Breast epithelium (tissue), 4 donors: ENCODE measurements at regions not wholly inside any gene's neighbourhood (a gene's known extent, or its start where the extent isn't known, plus 50 kb on each side); places are given as distances from the start of the nearest gene placed in this dataset.

ENCODE experiments used
- DNase-seq, 2 donors: peaks; one replicate each; pipeline ENCODE4 v3.0.0-alpha.2; 2019; ENCODE audit warnings: low spot score in 2 of 2
- H3K27ac ChIP-seq, 2 donors: fragments of 200-600 bp; sonication (generic) in 1 of 2; one replicate each; pipeline ENCODE4 v1.5.1; 2016 to 2019; ENCODE audit warnings: mild to moderate bottlenecking in 1 of 2
- H3K27me3 ChIP-seq, 2 donors: fragments of 200-600 bp; sonication (generic) in 1 of 2; one replicate each; pipeline versions ENCODE4 v1.5.1 to v1.6.0; 2017 to 2019; ENCODE audit warnings: control low read depth in 1 of 2, mild to moderate bottlenecking in 1 of 2
- H3K36me3 ChIP-seq: fragments of 200-600 bp; one replicate; pipeline ENCODE4 v1.5.1; 2019
- H3K4me1 ChIP-seq, 2 donors: fragments of 200-600 bp; sonication (generic); one replicate each; pipeline ENCODE4 v1.5.1; 2016 to 2019; ENCODE audit warnings: control low read depth in 1 of 2
- H3K4me3 ChIP-seq, 3 donors: fragments of 200-600 bp; sonication (generic); 1 replicate in 2 of 3; 2 replicates in 1 of 3; pipeline ENCODE4 v1.5.1; 2016 to 2019; ENCODE audit warnings: mild to moderate bottlenecking in 3 of 3, moderate library complexity in 2 of 3
- H3K9me3 ChIP-seq, 2 donors: fragments of 200-600 bp; sonication (generic) in 1 of 2; one replicate each; pipeline ENCODE4 v1.5.1; 2016 to 2019; ENCODE audit warnings: control low read depth in 1 of 2
- CTCF ChIP-seq, 3 donors: fragments of 450-650 bp; IDR thresholded peaks; one replicate each; pipeline ENCODE4 v1.5.1; 2016 to 2017; ENCODE audit warnings: antibody characterized with exemption in 3 of 3, mild to moderate bottlenecking in 3 of 3, moderate library complexity in 3 of 3
- POLR2A ChIP-seq: fragments of 450-650 bp; IDR thresholded peaks from one replicate; pipeline ENCODE4 v1.6.1; 2016; ENCODE audit warnings: antibody characterized with exemption, mild to moderate bottlenecking, moderate library complexity
- POLR2AphosphoS5 ChIP-seq, 3 donors: sonication (generic); formaldehyde crosslinking; IDR thresholded peaks; one replicate each; pipeline ENCODE4 v1.6.1; 2017; ENCODE audit warnings: antibody characterized with exemption in 3 of 3
- intact Hi-C: fragments of 100-400 bp; cut with DNase I; formaldehyde crosslinking; loops from one replicate; pipeline ENCODE4 v1.15.1; 2023; ENCODE audit warnings: low total_unique reads

GRCh38 chr3:25894101-25894500 is 104.2 kb downstream of the OXSM start:
- intact Hi-C loops = no loop called here
- H3K27ac ChIP-seq = no peak overlapping the region
- DNase-seq = no peak
- H3K27me3 ChIP-seq = no peaks in the 10 kb centered on the region
- H3K9me3 ChIP-seq = no peaks in the 10 kb centered on the region
- TF ChIP-seq POLR2AphosphoS5 (IDR thresholded peaks at IDR 0.05) (no peak), CTCF (IDR thresholded peaks at IDR 0.05) (no peak), POLR2A (no peak)
- no peaks in the 10 kb centered on the region for H3K4me1 ChIP-seq
- H3K36me3 ChIP-seq = no peaks in the 10 kb centered on the region
- H3K4me3 ChIP-seq = no peak overlapping the region

GRCh38 chr3:25895031-25895430 is 105.1 kb downstream of the OXSM start:
- Histone ChIP-seq H3K36me3 (no peaks in the 10 kb centered on the region), H3K4me3 (no peak overlapping the region), H3K4me1 (no peaks in the 10 kb centered on the region), H3K9me3 (no peaks in the 10 kb centered on the region), H3K27me3 (no peaks in the 10 kb centered on the region), H3K27ac (no peak overlapping the region)
- intact Hi-C loops = no loop called here
- TF ChIP-seq POLR2A (no peak), CTCF (IDR thresholded peaks at IDR 0.05) (no peak), POLR2AphosphoS5 (IDR thresholded peaks at IDR 0.05) (no peak)
- DNase-seq = no peak

- Histone ChIP-seq H3K36me3 (no peaks in the 10 kb centered on the region), H3K4me3 (no peak overlapping the region), H3K27ac (no peak overlapping the region), H3K27me3 (no peaks in the 10 kb centered on the region), H3K9me3 (no peaks in the 10 kb centered on the region), H3K4me1 (no peaks in the 10 kb centered on the region)
- no peak for TF ChIP-seq CTCF (IDR thresholded peaks at IDR 0.05)
- no peak for TF ChIP-seq POLR2AphosphoS5 (IDR thresholded peaks at IDR 0.05)
- no peak for DNase-seq
- intact Hi-C loops = no loop called here
Observed at GRCh38 chr3:25895443-25895842, 105.6 kb downstream of the OXSM start.

- H3K4me1 ChIP-seq = no peaks in the 10 kb centered on the region
- H3K36me3 ChIP-seq = no peaks in the 10 kb centered on the region
- H3K27me3 ChIP-seq = no peaks in the 10 kb centered on the region
- no peak for DNase-seq
- no peaks in the 10 kb centered on the region for H3K9me3 ChIP-seq
- TF ChIP-seq POLR2AphosphoS5 (IDR thresholded peaks at IDR 0.05) = no peak
- no peak for TF ChIP-seq CTCF (IDR thresholded peaks at IDR 0.05)
- TF ChIP-seq POLR2A = no peak
- intact Hi-C loops = no loop called here
- H3K4me3 ChIP-seq = no peak overlapping the region
- H3K27ac ChIP-seq = no peak overlapping the region
Observed at GRCh38 chr3:25897019-25897418, 107.1 kb downstream of the OXSM start.

- Histone ChIP-seq H3K27me3 (no peaks in the 10 kb centered on the region), H3K4me1 (no peaks in the 10 kb centered on the region), H3K27ac (no peak overlapping the region), H3K9me3 (no peaks in the 10 kb centered on the region), H3K4me3 (no peak overlapping the region), H3K36me3 (no peaks in the 10 kb centered on the region)
- DNase-seq = no peak
- intact Hi-C loops = no loop called here
- TF ChIP-seq POLR2AphosphoS5 (IDR thresholded peaks at IDR 0.05) (no peak), CTCF (IDR thresholded peaks at IDR 0.05) (no peak), POLR2A (no peak)
Observed at GRCh38 chr3:25899352-25900101, 109.6 kb downstream of the OXSM start.
